Ovary (tissue), 7 donors: ENCODE measurements at regions not wholly inside any gene's neighbourhood (a gene's known extent, or its start where the extent isn't known, plus 50 kb on each side); places are given as distances from the start of the nearest gene placed in this dataset.

Experiments
- DNase-seq, 5 donors: peaks; one replicate each; pipeline ENCODE4 v3.0.0-alpha.2; 2019 to 2020
- H3K27ac ChIP-seq, 2 donors: fragments of 200-600 bp; one replicate each; pipeline versions ENCODE4 v1.5.1 to v1.8.0; 2019 to 2022
- H3K27me3 ChIP-seq: fragments of 200-600 bp; one replicate; pipeline ENCODE4 v1.8.0; 2022
- H3K36me3 ChIP-seq: fragments of 200-600 bp; sonication (generic); one replicate; pipeline ENCODE4 v1.5.1; 2019
- H3K4me1 ChIP-seq: one replicate; pipeline ENCODE4 v1.8.1; 2013; ENCODE audit warnings: mild to moderate bottlenecking, moderate library complexity; ENCODE audit not compliant: insufficient read depth
- H3K4me3 ChIP-seq: fragments of 200-600 bp; sonication (generic); one replicate; pipeline ENCODE4 v1.5.1; 2017
- H3K9me3 ChIP-seq, 2 donors: fragments of 200-600 bp in 1 of 2; sonication (generic) in 1 of 2; one replicate each; pipeline versions ENCODE4 v1.5.1 to v1.8.1; 2013 to 2019; ENCODE audit warnings: mild to moderate bottlenecking in 1 of 2, moderate library complexity in 1 of 2
- EP300 ChIP-seq: sonication (generic); formaldehyde crosslinking; IDR thresholded peaks from one replicate; pipeline ENCODE4 v1.6.1; 2017; ENCODE audit warnings: antibody characterized with exemption
- POLR2A ChIP-seq: fragments of 450-650 bp; IDR thresholded peaks from one replicate; pipeline ENCODE4 v1.6.1; 2017; ENCODE audit warnings: antibody characterized with exemption, mild to moderate bottlenecking, moderate library complexity
- WGBS, 3 donors: extraction: QIAGEN DNeasy Blood & Tissue Kit in 1 of 3; methylation state at CpG; one replicate each; pipeline versions ENCODE4 v1.1.5 to v1.1.7; 2013 to 2017; 5-methylcytosine and 5-hydroxymethylcytosine counted together
- intact Hi-C, 4 donors: fragments of 100-400 bp; cut with DNase I; formaldehyde crosslinking; loops; one replicate each; pipeline versions ENCODE4 v1.11.0 to v1.15.1; 2022 to 2023
- TF ChIP-seq, protein P1 (sequence below), 3 donors: fragments of 450-650 bp in 2 of 3; fragments of 200-600 bp in 1 of 3; IDR thresholded peaks; one replicate each; pipeline versions ENCODE4 v1.5.1 to v1.8.0; 2016 to 2022; ENCODE audit warnings: antibody characterized with exemption in 3 of 3, mild to moderate bottlenecking in 1 of 3
- donor health status: DM: no; HTN: no; CAD: no; lungs with moderate emphysema.
- donor health status: DM: no; HTN: no; CAD: no.
- donor health status: Bipolar disorder and iron deficiency.
- donor health status: DM: no; HTN: no; CAD: no.
- donor health status: DM: yes; HTN: yes; CAD: no.

DNA sequence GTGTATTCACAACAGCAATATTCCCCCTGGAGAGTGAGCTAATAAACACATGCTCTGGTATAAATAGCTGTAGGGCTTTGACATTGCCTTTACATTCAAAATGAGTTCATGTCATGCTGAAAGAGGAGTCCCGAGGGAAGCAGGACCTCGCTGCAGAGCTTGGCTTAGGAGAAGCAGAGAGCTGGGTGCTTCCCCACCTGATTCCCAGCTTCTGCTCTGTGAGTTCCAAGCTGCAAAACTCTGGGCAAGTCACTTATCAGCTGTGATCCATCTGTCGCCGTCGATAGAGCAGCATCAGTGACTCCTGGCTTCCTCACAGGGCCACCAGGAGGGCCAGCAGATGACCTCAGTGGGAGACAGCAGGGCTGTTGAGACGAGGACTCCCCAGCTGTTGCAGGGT, 241.8 kb downstream of the ANKRD60 start:
- Histone ChIP-seq H3K4me3 (no peak overlapping the region), H3K4me1 (no peaks in the 10 kb centered on the region), H3K27ac (no peak overlapping the region), H3K36me3 (no peaks in the 10 kb centered on the region), H3K27me3 (no peaks in the 10 kb centered on the region), H3K9me3 (no peaks in the 10 kb centered on the region)
- 64 to 92% (median 64%) methylated on average over 6 of the region's 6 CpGs for WGBS, 3 donors
- DNase-seq, result no peak
- TF ChIP-seq POLR2A (no peak), EP300 (no peak)
- TF ChIP-seq, protein P1, sequence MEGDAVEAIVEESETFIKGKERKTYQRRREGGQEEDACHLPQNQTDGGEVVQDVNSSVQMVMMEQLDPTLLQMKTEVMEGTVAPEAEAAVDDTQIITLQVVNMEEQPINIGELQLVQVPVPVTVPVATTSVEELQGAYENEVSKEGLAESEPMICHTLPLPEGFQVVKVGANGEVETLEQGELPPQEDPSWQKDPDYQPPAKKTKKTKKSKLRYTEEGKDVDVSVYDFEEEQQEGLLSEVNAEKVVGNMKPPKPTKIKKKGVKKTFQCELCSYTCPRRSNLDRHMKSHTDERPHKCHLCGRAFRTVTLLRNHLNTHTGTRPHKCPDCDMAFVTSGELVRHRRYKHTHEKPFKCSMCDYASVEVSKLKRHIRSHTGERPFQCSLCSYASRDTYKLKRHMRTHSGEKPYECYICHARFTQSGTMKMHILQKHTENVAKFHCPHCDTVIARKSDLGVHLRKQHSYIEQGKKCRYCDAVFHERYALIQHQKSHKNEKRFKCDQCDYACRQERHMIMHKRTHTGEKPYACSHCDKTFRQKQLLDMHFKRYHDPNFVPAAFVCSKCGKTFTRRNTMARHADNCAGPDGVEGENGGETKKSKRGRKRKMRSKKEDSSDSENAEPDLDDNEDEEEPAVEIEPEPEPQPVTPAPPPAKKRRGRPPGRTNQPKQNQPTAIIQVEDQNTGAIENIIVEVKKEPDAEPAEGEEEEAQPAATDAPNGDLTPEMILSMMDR (IDR thresholded peaks at IDR 0.05), result no peak
- intact Hi-C loops, result no loop called here

DNA sequence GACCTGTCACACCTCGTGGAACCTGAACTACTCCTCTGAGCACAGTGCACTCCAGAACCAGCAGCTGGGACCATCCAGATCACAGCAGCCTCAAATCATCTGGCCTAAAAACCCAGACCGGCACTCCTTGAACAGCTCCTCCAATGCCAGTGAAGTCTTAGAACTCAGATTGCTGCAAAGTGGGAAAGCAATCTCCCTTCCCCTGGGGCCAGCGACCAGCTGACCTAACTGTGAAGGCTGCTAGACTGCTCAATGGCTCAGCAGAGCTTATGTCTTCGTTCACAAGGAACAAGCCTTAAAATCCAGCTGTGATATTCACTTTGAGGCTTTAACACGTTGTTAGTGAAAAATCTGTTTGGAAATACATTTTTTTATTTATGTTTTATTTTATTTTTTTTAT, 243.2 kb downstream of the ANKRD60 start:
- H3K36me3 ChIP-seq, result no peaks in the 10 kb centered on the region
- no peaks in the 10 kb centered on the region for H3K9me3 ChIP-seq
- DNase-seq, result no peak
- TF ChIP-seq EP300, result no peak
- no peak for TF ChIP-seq POLR2A
- TF ChIP-seq, protein P1 (IDR thresholded peaks at IDR 0.05), result no peak
- H3K27ac ChIP-seq, result no peak overlapping the region
- no peaks in the 10 kb centered on the region for H3K27me3 ChIP-seq
- intact Hi-C loops, result no loop called here
- H3K4me1 ChIP-seq, result no peaks in the 10 kb centered on the region
- 41 to 51% (median 45%) methylated on average over 5 of the region's 5 CpGs for WGBS, 3 donors
- H3K4me3 ChIP-seq, result no peak overlapping the region

DNA sequence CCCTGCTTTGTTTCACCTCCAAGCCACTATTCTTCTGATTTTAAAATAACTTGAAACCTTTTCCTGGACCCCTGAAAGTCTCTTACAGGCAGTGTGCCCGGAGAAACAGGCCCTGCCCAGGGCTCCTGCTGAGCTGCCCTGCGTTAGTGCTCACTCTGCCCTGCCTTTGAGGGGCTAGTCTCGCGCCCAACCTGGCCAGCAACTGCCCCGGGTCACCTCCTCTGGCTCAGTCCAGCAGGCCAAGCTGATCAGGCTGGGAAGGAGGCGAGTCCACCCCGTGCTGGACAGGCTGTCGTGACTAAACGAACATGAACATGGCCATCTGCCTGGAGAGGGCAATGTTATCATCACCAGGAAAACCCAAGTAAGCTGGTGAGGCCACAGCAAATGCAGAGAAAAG, 245.4 kb downstream of the ANKRD60 start:
- no peak overlapping the region for H3K27ac ChIP-seq
- H3K4me3 ChIP-seq, result no peak overlapping the region
- H3K27me3 ChIP-seq, result no peaks in the 10 kb centered on the region
- no peak for DNase-seq
- TF ChIP-seq POLR2A, result no peak
- WGBS, 3 donors, result 77 to 86% (median 79%) methylated on average over 9 of the region's 9 CpGs
- intact Hi-C loops, result no loop called here
- H3K9me3 ChIP-seq, result no peaks in the 10 kb centered on the region
- H3K36me3 ChIP-seq, result no peaks in the 10 kb centered on the region
- H3K4me1 ChIP-seq, result no peaks in the 10 kb centered on the region

DNA sequence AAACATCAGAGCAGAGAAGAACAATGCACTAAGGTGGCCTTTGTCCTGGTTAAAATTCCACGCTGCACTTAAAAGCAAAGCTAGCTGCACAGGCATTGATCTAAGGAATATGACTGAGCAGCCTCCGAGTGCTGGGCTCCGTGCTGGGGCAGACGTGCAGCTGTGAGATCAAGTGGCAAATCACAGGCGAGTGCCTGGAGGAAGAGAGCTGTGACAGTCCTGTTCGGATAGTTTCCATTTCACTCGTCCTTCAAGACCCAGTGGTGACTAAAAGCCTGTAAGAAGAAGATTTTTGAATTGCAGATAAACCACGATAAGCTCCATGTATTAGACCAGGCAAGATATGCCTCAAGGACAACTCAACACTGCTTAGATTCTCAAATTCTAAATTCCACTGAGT, 247.9 kb downstream of the ANKRD60 start:
- intact Hi-C loops, result no loop called here
- Histone ChIP-seq H3K36me3 (no peaks in the 10 kb centered on the region), H3K27me3 (no peaks in the 10 kb centered on the region), H3K4me1 (peaks cover 4% of the 10 kb centered on the region), H3K27ac (no peak overlapping the region), H3K9me3 (no peaks in the 10 kb centered on the region), H3K4me3 (no peak overlapping the region)
- DNase-seq, result no peak
- 31 to 58% (median 53%) methylated on average over 8 of the region's 8 CpGs for WGBS, 3 donors
- TF ChIP-seq EP300, result no peak
- TF ChIP-seq, protein P1 (IDR thresholded peaks at IDR 0.05), result no peak
- no peak for TF ChIP-seq POLR2A

DNA sequence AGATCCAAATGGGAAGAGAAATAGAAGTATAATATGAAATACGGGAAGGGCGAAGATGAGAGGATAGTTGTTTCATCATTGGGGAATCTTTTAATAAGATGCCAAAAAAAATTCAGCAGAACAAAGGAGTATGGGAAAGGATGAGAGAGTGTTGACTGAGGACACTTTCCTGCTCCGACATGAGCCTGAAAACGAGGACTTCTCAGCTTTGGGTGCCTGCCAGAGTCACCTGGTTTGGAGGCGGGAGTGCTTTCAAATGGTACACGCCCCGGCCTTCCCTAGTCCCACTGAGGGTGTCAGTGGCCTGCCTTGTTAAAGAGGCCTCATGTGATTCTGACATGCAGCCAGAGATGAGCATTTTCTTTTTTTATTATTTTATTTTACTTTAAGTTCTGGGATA, 250.9 kb downstream of the ANKRD60 start:
- H3K4me1 ChIP-seq, result peaks cover 4% of the 10 kb centered on the region
- H3K36me3 ChIP-seq, result no peaks in the 10 kb centered on the region
- TF ChIP-seq POLR2A, result no peak
- no peak for TF ChIP-seq EP300
- TF ChIP-seq, protein P1 (IDR thresholded peaks at IDR 0.05), result no peak
- H3K27ac ChIP-seq, result no peak overlapping the region
- H3K4me3 ChIP-seq, result no peak overlapping the region
- H3K27me3 ChIP-seq, result no peaks in the 10 kb centered on the region
- WGBS, 3 donors, result 58 to 69% (median 67%) methylated on average over 7 of the region's 7 CpGs
- intact Hi-C loops, result no loop called here
- no peak for DNase-seq
- no peaks in the 10 kb centered on the region for H3K9me3 ChIP-seq
